GM18507 (cell line): ENCODE measurements at regions not wholly inside any gene's neighbourhood (a gene's known extent, or its start where the extent isn't known, plus 50 kb on each side); places are given as distances from the start of the nearest gene placed in this dataset.
"Not testable (repeated sequence)": the region's sequence is repeated elsewhere in the genome, so short reads cannot be mapped to it uniquely, and the experiment has no call there.

Experiments used
- DNase-seq: peaks from one replicate; pipeline ENCODE4 v3.0.0; 2011; ENCODE audit warnings: low read depth; ENCODE audit not compliant: insufficient read length; ENCODE audit errors: extremely low spot score
- FAIRE-seq: peaks from 2 replicates; lab custom pipeline; 2011; peaks lifted over from hg19 to GRCh38; lab: Jason Lieb, UNC

DNA sequence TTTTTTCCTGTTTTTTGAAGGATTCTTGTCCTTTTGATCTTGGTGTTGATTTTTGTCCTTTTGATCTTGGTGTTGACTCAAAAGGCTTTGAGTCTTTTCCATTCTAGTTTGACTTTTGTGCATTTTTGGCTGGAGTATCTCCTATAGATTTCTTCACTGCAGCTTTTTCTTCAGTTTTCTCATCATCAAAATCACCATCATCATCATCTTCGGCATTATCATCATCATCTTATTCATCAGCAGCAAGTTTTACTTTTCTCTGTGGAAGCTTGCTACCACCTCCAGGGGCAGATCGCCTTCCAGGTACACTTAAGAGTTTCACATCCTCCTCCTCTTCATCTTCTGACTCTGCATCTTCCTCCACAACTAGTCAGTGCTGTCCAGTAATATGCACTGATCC lies 56.5 kb upstream of the MCHR2 start:
- FAIRE-seq: no peak
- no peak for DNase-seq

DNA sequence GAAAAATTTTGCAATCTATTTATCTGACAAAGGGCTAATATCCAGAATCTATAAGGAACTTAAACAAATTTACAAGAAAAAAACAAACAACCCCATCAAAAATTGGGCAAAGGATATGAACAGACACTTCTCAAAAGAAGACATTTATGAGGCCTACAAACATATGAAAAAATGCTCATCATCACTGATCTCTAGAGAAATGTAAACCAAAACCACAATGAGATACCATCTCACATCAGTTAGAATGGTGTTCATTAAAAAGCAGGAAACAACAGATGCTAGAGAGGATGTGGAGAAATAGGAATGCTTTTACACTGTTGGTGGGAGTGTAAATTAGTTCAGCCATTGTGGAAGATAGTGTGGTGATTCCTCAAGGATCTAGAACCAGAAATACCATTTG lies 49.9 kb upstream of the MCHR2 start:
- DNase-seq, FAIRE-seq: not testable (repeated sequence)
